ENCODE measurements at regions not wholly inside any gene's neighbourhood (a gene's known extent, or its start where the extent isn't known, plus 50 kb on each side); places are given as distances from the start of the nearest gene placed in this dataset.
"Not testable (repeated sequence)": the region's sequence is repeated elsewhere in the genome, so short reads cannot be mapped to it uniquely, and the experiment has no call there.

- 93 to 94% methylated on average over 7 of the region's 7 CpGs for WGBS, 2 donors
- TF ChIP-seq CTCF (IDR thresholded peaks at IDR 0.05) (no peak), POLR2A (IDR thresholded peaks at IDR 0.05) (no peak)
- Histone ChIP-seq H3K27me3 (no peaks in the 10 kb centered on the region), H3K27ac (no peak overlapping the region), H3K4me3 (replicated peaks in 1 of 3) (no peak overlapping the region), H3K4me1 (peaks cover 10 to 11% of the 10 kb centered on the region in 2 donors), H3K9me3 (no peaks in the 10 kb centered on the region), H3K36me3 (no peaks in the 10 kb centered on the region)
- no peak for DNase-seq
- intact Hi-C loops (cut with DNase I): no loop called here
Measured at GRCh38 chr3:196139281-196139680, 57.4 kb upstream of the TFRC start.

GRCh38 chr3:196138482-196139254 lies 56.8 kb upstream of the TFRC start:
- no peaks in the 10 kb centered on the region for H3K9me3 ChIP-seq
- 50 to 56% methylated on average over 12 of the region's 12 CpGs for WGBS, 2 donors
- no peak for TF ChIP-seq CTCF (IDR thresholded peaks at IDR 0.05)
- no peak for TF ChIP-seq POLR2A (IDR thresholded peaks at IDR 0.05)
- H3K4me1 ChIP-seq: peaks cover 10 to 11% of the 10 kb centered on the region in 2 donors
- no peaks in the 10 kb centered on the region for H3K36me3 ChIP-seq
- H3K4me3 ChIP-seq (replicated peaks in 1 of 3): no peak overlapping the region
- no peak overlapping the region for H3K27ac ChIP-seq
- DNase-seq: no peak
- no peaks in the 10 kb centered on the region for H3K27me3 ChIP-seq
- intact Hi-C loops (cut with DNase I): no loop called here

- intact Hi-C loops (cut with DNase I); H3K4me3 ChIP-seq (replicated peaks in 1 of 3); DNase-seq; H3K9me3 ChIP-seq; H3K4me1 ChIP-seq; H3K27me3 ChIP-seq; H3K27ac ChIP-seq; H3K36me3 ChIP-seq: not testable (repeated sequence)
- 95 to 96% methylated on average over 9 of the region's 9 CpGs for WGBS, 2 donors
Measured at GRCh38 chr3:196136640-196136989, 54.7 kb upstream of the TFRC start.

GRCh38 chr3:196135693-196136639 lies 54.1 kb upstream of the TFRC start:
- no peak for TF ChIP-seq CTCF (IDR thresholded peaks at IDR 0.05)
- TF ChIP-seq POLR2A (IDR thresholded peaks at IDR 0.05): no peak
- Histone ChIP-seq H3K27ac (no peak overlapping the region), H3K9me3 (no peaks in the 10 kb centered on the region), H3K36me3 (no peaks in the 10 kb centered on the region), H3K4me1 (no peaks in the 10 kb centered on the region), H3K4me3 (replicated peaks in 1 of 3) (no peak overlapping the region), H3K27me3 (no peaks in the 10 kb centered on the region)
- DNase-seq: no peak
- 64 to 78% methylated on average over 11 to 12 of the region's 12 CpGs for WGBS, 2 donors
- intact Hi-C loops (cut with DNase I): no loop called here

GRCh38 chr3:196134691-196135090 lies 52.8 kb upstream of the TFRC start:
- WGBS, 2 donors: 82 to 89% methylated on average over 7 of the region's 7 CpGs
- H3K27ac ChIP-seq: no peak overlapping the region
- intact Hi-C loops (cut with DNase I): no loop called here

GRCh38 chr3:196133869-196134268 lies 52.0 kb upstream of the TFRC start:
- WGBS, 2 donors: 92 to 93% methylated on average over 9 of the region's 9 CpGs
- H3K4me1 ChIP-seq; intact Hi-C loops (cut with DNase I); H3K4me3 ChIP-seq (replicated peaks in 1 of 3); H3K9me3 ChIP-seq; H3K36me3 ChIP-seq; DNase-seq; H3K27ac ChIP-seq; H3K27me3 ChIP-seq: not testable (repeated sequence)

More at GRCh38 chr3:196134691-196135090, 52.8 kb upstream of the TFRC start:
- H3K4me3 ChIP-seq (replicated peaks in 1 of 3): no peak overlapping the region
- no peak for DNase-seq
- H3K27me3 ChIP-seq: no peaks in the 10 kb centered on the region
- no peaks in the 10 kb centered on the region for H3K4me1 ChIP-seq
- H3K36me3 ChIP-seq: no peaks in the 10 kb centered on the region
- no peaks in the 10 kb centered on the region for H3K9me3 ChIP-seq
- TF ChIP-seq POLR2A (IDR thresholded peaks at IDR 0.05): no peak
- TF ChIP-seq CTCF (IDR thresholded peaks at IDR 0.05): no peak

All from thyroid gland (tissue), 4 donors.